NCI-H82 (cell line): ENCODE measurements at regions not wholly inside any gene's neighbourhood (a gene's known extent, or its start where the extent isn't known, plus 50 kb on each side); places are given as distances from the start of the nearest gene placed in this dataset.
A peak's percentile ranks its signal among the peaks of the same experiment; 100 is the strongest.
"Not testable (repeated sequence)": the region's sequence is repeated elsewhere in the genome, so short reads cannot be mapped to it uniquely, and the experiment has no call there.

Source experiments
- DNase-seq: peaks from one replicate; lab custom pipeline; 2025; lab: John Stamatoyannopoulos, UW

- no peak for DNase-seq
These were observed 473.7 kb upstream of the PODXL start for GRCh38 chr7:132030086-132030568.

GRCh38 chr7:132029369-132030085 lies 473.1 kb upstream of the PODXL start:
- DNase-seq: no peak

- DNase-seq: no peak
These were observed 471.9 kb upstream of the PODXL start for GRCh38 chr7:132028144-132028920.

GRCh38 chr7:132024290-132024689 lies 467.9 kb upstream of the PODXL start:
- DNase-seq: peak; percentile 86

- DNase-seq: peak; percentile 11
These were observed 467.0 kb upstream of the PODXL start for GRCh38 chr7:132023466-132023865.

- no peak for DNase-seq
These were observed 465.8 kb upstream of the PODXL start for GRCh38 chr7:132022188-132022587.

- DNase-seq: no peak
These were observed 463.3 kb upstream of the PODXL start for GRCh38 chr7:132019703-132020102.

- DNase-seq: no peak
These were observed 453.4 kb upstream of the PODXL start for GRCh38 chr7:132009778-132010177.

- DNase-seq: peak; percentile 71
These were observed 448.1 kb upstream of the PODXL start for GRCh38 chr7:132004529-132004928.

GRCh38 chr7:132002343-132002968 lies 446.0 kb upstream of the PODXL start:
- peak; percentile 71 for DNase-seq

- DNase-seq: peak; percentile 91
These were observed 444.7 kb upstream of the PODXL start for GRCh38 chr7:132001146-132001545.

GRCh38 chr7:131999193-131999592 lies 442.8 kb upstream of the PODXL start:
- no peak for DNase-seq

- DNase-seq: no peak
These were observed 438.9 kb upstream of the PODXL start for GRCh38 chr7:131995324-131995723.

GRCh38 chr7:131981069-131981468 lies 424.6 kb upstream of the PODXL start:
- DNase-seq: not testable (repeated sequence)

- not testable (repeated sequence) for DNase-seq
These were observed 421.7 kb upstream of the PODXL start for GRCh38 chr7:131978118-131978517.

GRCh38 chr7:131976411-131976810 lies 420.0 kb upstream of the PODXL start:
- DNase-seq: no peak

GRCh38 chr7:131974671-131975070 lies 418.2 kb upstream of the PODXL start:
- DNase-seq: peak; percentile 98

GRCh38 chr7:131972251-131972650 lies 415.8 kb upstream of the PODXL start:
- DNase-seq: no peak

- no peak for DNase-seq
These were observed 414.2 kb upstream of the PODXL start for GRCh38 chr7:131970602-131971001.

- no peak for DNase-seq
These were observed 413.1 kb upstream of the PODXL start for GRCh38 chr7:131969560-131969959.

GRCh38 chr7:131967216-131967730 lies 410.8 kb upstream of the PODXL start:
- no peak for DNase-seq

- DNase-seq: no peak
These were observed 407.8 kb upstream of the PODXL start for GRCh38 chr7:131964203-131964602.
